GM12878 (cell line): ENCODE measurements at regions not wholly inside any gene's neighbourhood (a gene's known extent, or its start where the extent isn't known, plus 50 kb on each side); places are given as distances from the start of the nearest gene placed in this dataset.

Experiments
- ATAC-seq: fragments of 200-7000 bp; cut with Tn5 transposase; 3 replicates; pipeline ENCODE4 v1.9.1; 2020; ENCODE audit warnings: mild to moderate bottlenecking, moderate library complexity
- BruUV-seq: library from RNA; stranded (reverse); fragments of 400-500 nt; replicated peaks from 2 replicates; lab custom pipeline; 2021; lab: Mats Ljungman, UMichigan
- CTCF ChIA-PET: fragments of 300-600 bp; sonication (Branson Sonifier 250); formaldehyde crosslinking; extraction: SDS; loops from one replicate; lab custom pipeline; 2021; ENCODE audit warnings: inconsistent platforms; lab: Yijun Ruan, JAX
- POLR2A ChIA-PET: fragments of 350-600 bp; formaldehyde crosslinking; extraction: SDS; loops from one replicate; lab custom pipeline; 2021; ENCODE audit warnings: inconsistent platforms; lab: Charles Lee
- RAD21 ChIA-PET: fragments of 300-600 bp; sonication (Branson Sonifier 250); formaldehyde crosslinking; loops from one replicate; lab custom pipeline; 2023; ENCODE audit warnings: antibody characterized with exemption; ENCODE audit not compliant: unreplicated experiment; lab: Charles Lee
- SMC1A ChIA-PET: fragments of 300-600 bp; sonication (Branson Sonifier 250); formaldehyde crosslinking; loops from one replicate; lab custom pipeline; 2023; ENCODE audit not compliant: unreplicated experiment, uncharacterized antibody; lab: Charles Lee
- DNase-seq: peaks from one replicate; pipeline ENCODE4 v3.0.0-alpha.2; 2011; ENCODE audit warnings: low read depth, low spot score
- FAIRE-seq: peaks from 3 replicates; lab custom pipeline; 2011; peaks lifted over from hg19 to GRCh38; lab: Jason Lieb, UNC
- H2AFZ ChIP-seq: 2 replicates; pipeline ENCODE4 v1.6.0; 2011; ENCODE audit warnings: low read depth, low read length, control low read depth; ENCODE audit not compliant: control insufficient read depth
- H3K27ac ChIP-seq: 2 replicates; pipeline ENCODE4 v1.5.1; 2011; ENCODE audit warnings: control low read depth; ENCODE audit not compliant: control insufficient read depth, insufficient read depth
- H3K27me3 ChIP-seq, 2 experiments: replicated peaks in 1 of 2; 2 replicates each; pipeline versions ENCODE4 v1.6.0 to v1.6.1; 2011; ENCODE audit warnings: low read length in 1 of 2; ENCODE audit not compliant: control insufficient read depth in 2 of 2, insufficient read depth in 2 of 2
- H3K36me3 ChIP-seq, 2 experiments: 2 replicates each; pipeline ENCODE4 v1.5.1; 2011; ENCODE audit warnings: low read length in 1 of 2; ENCODE audit not compliant: control insufficient read depth in 2 of 2, insufficient read depth in 2 of 2
- H3K4me1 ChIP-seq: 2 replicates; pipeline ENCODE4 v1.6.1; 2011; ENCODE audit warnings: mild to moderate bottlenecking, low read length, moderate library complexity, mixed read lengths; ENCODE audit not compliant: control insufficient read depth, insufficient read depth
- H3K4me2 ChIP-seq: 2 replicates; pipeline ENCODE4 v1.6.0; 2011; ENCODE audit warnings: control low read depth; ENCODE audit not compliant: control insufficient read depth, insufficient read depth
- H3K4me3 ChIP-seq: fragments of 200-600 bp; sonication (generic); 2 replicates; pipeline ENCODE4 v1.5.1; 2016
- H3K79me2 ChIP-seq: 2 replicates; pipeline ENCODE4 v1.6.0; 2011; ENCODE audit warnings: low read length; ENCODE audit not compliant: control insufficient read depth, insufficient read depth
- H3K9ac ChIP-seq: 2 replicates; pipeline ENCODE4 v1.8.0; 2011; ENCODE audit warnings: low read length, control low read depth, mixed read lengths; ENCODE audit not compliant: control insufficient read depth, insufficient read depth
- H3K9me3 ChIP-seq: replicated peaks from 3 replicates; pipeline ENCODE4 v1.5.1; 2011; ENCODE audit warnings: mild to moderate bottlenecking, low read length; ENCODE audit not compliant: control insufficient read depth, insufficient read depth
- H4K20me1 ChIP-seq: 2 replicates; pipeline ENCODE4 v1.6.0; 2011; ENCODE audit not compliant: control insufficient read depth, insufficient read depth
- BCL11A ChIP-seq: IDR thresholded peaks from 2 replicates; pipeline ENCODE4 v1.6.1; 2011; ENCODE audit warnings: low read depth, low read length
- CREM ChIP-seq: IDR thresholded peaks from 2 replicates; pipeline ENCODE4 v1.6.1; 2014; ENCODE audit warnings: antibody characterized with exemption, low read depth
- EP300 ChIP-seq, 2 experiments: fragments of 150-350 bp in 1 of 2; IDR thresholded peaks; 2 replicates each; pipeline ENCODE4 v1.6.1; 2011 to 2012; ENCODE audit warnings: low read depth in 2 of 2, low read length in 2 of 2, borderline replicate concordance in 1 of 2, improper control_type of control experiment in 1 of 2, inconsistent platforms in 1 of 2; ENCODE audit not compliant: control insufficient read depth in 1 of 2
- ETV6 ChIP-seq, 2 experiments: fragments of 450-650 bp in 1 of 2; IDR thresholded peaks in 1 of 2; conservative IDR thresholded peaks in 1 of 2; 2 replicates each; pipeline ENCODE4 v1.6.1; 2014; ENCODE audit warnings: antibody characterized with exemption in 1 of 2, borderline replicate concordance in 1 of 2, low read depth in 1 of 2, mild to moderate bottlenecking in 1 of 2, moderate library complexity in 1 of 2
- FOXM1 ChIP-seq: IDR thresholded peaks from 2 replicates; pipeline ENCODE4 v1.6.1; 2012; ENCODE audit warnings: low read depth, mild to moderate bottlenecking, inconsistent platforms, low read length, moderate library complexity
- HDAC6 ChIP-seq: fragments of 200-600 bp; sonication (generic); IDR thresholded peaks from one replicate; pipeline ENCODE4 v1.8.0; 2017; ENCODE audit warnings: antibody characterized with exemption; ENCODE audit not compliant: unreplicated experiment
- IRF4 ChIP-seq: IDR thresholded peaks from 2 replicates; pipeline ENCODE4 v1.6.1; 2011; ENCODE audit warnings: low read depth, low read length
- NFYA ChIP-seq: IDR thresholded peaks from 2 replicates; pipeline ENCODE4 v1.6.1; 2011; ENCODE audit warnings: low read depth, mild to moderate bottlenecking, low read length, improper control_type of control experiment, borderline replicate concordance
- NR2C1 ChIP-seq: fragments of 450-650 bp; IDR thresholded peaks from 2 replicates; pipeline ENCODE4 v1.6.1; 2017; ENCODE audit warnings: antibody characterized with exemption, mild to moderate bottlenecking, moderate library complexity
- POU2F2 ChIP-seq: IDR thresholded peaks from 3 replicates; pipeline ENCODE4 v1.6.1; 2011; ENCODE audit warnings: low read depth, mild to moderate bottlenecking, low read length, borderline replicate concordance
- SMAD1 ChIP-seq: fragments of 450-650 bp; IDR thresholded peaks from 2 replicates; pipeline ENCODE4 v1.6.1; 2018; ENCODE audit warnings: mild to moderate bottlenecking, low read depth; ENCODE audit not compliant: partially characterized antibody
- YY1 ChIP-seq: IDR thresholded peaks from 2 replicates; pipeline ENCODE4 v1.6.1; 2011; ENCODE audit warnings: low read depth, mild to moderate bottlenecking, low read length
- WGBS: methylation state at CpG from one replicate; pipeline ENCODE4 v1.1.6; 2016; ENCODE audit warnings: low lambda C conversion rate; ENCODE audit not compliant: insufficient replicate concordance, insufficient coverage; ENCODE audit errors: missing lambda C conversion rate; 5-methylcytosine and 5-hydroxymethylcytosine counted together
- in situ Hi-C: fragments of 300-500 bp; cut with MboI; formaldehyde crosslinking; loops from 9 replicates; pipeline ENCODE4 v1.14.3; 2018; ENCODE audit warnings: mixed read lengths
- intact Hi-C: fragments of 100-400 bp; cut with micrococcal nuclease; formaldehyde crosslinking; loops from one replicate; pipeline ENCODE4 v1.14.2; 2022; ENCODE audit not compliant: unreplicated experiment
- TF ChIP-seq, protein P1 (sequence below): fragments of 450-650 bp; IDR thresholded peaks from 2 replicates; pipeline ENCODE4 v1.6.1; 2017; ENCODE audit warnings: mild to moderate bottlenecking, low read depth, inconsistent platforms; ENCODE audit not compliant: poor library complexity, severe bottlenecking

DNA sequence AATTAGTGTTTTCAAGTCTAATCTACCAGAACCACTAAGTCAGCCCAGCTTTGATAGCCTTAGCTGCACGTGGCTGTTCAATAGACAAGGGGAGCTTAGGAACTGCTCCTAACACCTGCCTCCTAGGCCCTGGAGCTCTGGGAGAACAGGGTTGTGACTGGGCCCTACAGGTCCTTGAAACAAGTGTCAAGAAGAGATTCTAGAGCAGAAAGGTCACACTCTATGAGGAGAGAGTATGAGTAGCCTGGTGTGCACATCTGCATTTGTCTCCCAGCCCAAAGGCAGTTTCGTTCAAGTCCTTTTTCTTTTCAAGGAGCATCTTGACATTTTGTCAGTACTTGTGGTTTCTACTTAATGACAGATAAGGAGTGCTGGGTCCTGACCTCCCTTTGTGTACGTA lies 206.1 kb downstream of the PRELID2 start:
- BruUV-seq = no TSS peak
- no peaks in the 10 kb centered on the region for H3K4me1 ChIP-seq
- no peak for ATAC-seq
- H3K79me2 ChIP-seq = no peaks in the 10 kb centered on the region
- FAIRE-seq = no peak
- DNase-seq = no peak
- no peak for TF ChIP-seq CREM
- no peak for TF ChIP-seq NFYA
- no peak for TF ChIP-seq HDAC6
- no peak for TF ChIP-seq ETV6 (conservative IDR thresholded peaks at IDR 0.05 in 1 of 2, IDR thresholded peaks at IDR 0.05 in 1 of 2; ENCODE audit: borderline replicate concordance in 1 of 2, low read depth in 1 of 2)
- TF ChIP-seq, protein P1, sequence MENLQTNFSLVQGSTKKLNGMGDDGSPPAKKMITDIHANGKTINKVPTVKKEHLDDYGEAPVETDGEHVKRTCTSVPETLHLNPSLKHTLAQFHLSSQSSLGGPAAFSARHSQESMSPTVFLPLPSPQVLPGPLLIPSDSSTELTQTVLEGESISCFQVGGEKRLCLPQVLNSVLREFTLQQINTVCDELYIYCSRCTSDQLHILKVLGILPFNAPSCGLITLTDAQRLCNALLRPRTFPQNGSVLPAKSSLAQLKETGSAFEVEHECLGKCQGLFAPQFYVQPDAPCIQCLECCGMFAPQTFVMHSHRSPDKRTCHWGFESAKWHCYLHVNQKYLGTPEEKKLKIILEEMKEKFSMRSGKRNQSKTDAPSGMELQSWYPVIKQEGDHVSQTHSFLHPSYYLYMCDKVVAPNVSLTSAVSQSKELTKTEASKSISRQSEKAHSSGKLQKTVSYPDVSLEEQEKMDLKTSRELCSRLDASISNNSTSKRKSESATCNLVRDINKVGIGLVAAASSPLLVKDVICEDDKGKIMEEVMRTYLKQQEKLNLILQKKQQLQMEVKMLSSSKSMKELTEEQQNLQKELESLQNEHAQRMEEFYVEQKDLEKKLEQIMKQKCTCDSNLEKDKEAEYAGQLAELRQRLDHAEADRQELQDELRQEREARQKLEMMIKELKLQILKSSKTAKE = no peak
- TF ChIP-seq IRF4 = no peak
- TF ChIP-seq BCL11A = no peak
- no peak for TF ChIP-seq EP300 (IDR thresholded peaks at IDR 0.05; ENCODE audit: borderline replicate concordance in 1 of 2, control insufficient read depth in 1 of 2, low read depth in 2 of 2, low read length in 2 of 2)
- no peak for TF ChIP-seq FOXM1
- no peak for TF ChIP-seq POU2F2
- no peak for TF ChIP-seq SMAD1
- no peak for TF ChIP-seq YY1
- TF ChIP-seq NR2C1 = no peak
- TF ChIP-seq, all 136 proteins: peak for 0
- Histone ChIP-seq H4K20me1 (no peaks in the 10 kb centered on the region), H3K36me3 (no peaks in the 10 kb centered on the region), H3K9ac (no peak overlapping the region), H3K9me3 (no peaks in the 10 kb centered on the region), H3K4me3 (no peak overlapping the region), H3K27me3 (no peaks in the 10 kb centered on the region), H2AFZ (no peak overlapping the region), H3K27ac (no peak overlapping the region), H3K4me2 (no peak overlapping the region)
- 3% methylated on average over 3 of the region's 3 CpGs for WGBS
- in situ Hi-C loops = no loop called here
- POLR2A ChIA-PET = no interaction called here
- SMC1A ChIA-PET = no interaction called here
- intact Hi-C loops = no loop called here
- CTCF ChIA-PET = no interaction called here
- RAD21 ChIA-PET = no interaction called here
